GM10266 (cell line): ENCODE measurements at regions not wholly inside any gene's neighbourhood (a gene's known extent, or its start where the extent isn't known, plus 50 kb on each side); places are given as distances from the start of the nearest gene placed in this dataset.

Experiments used
- DNase-seq: peaks from one replicate; pipeline ENCODE4 v3.0.0; 2012; ENCODE audit errors: extremely low spot score
- TF ChIP-seq, protein P1 (sequence below): IDR thresholded peaks from 2 replicates; pipeline ENCODE4 v1.5.1; 2012; ENCODE audit warnings: mild to moderate bottlenecking, low read depth; ENCODE audit not compliant: control insufficient read depth, insufficient read depth; ENCODE audit errors: missing control alignments

DNA sequence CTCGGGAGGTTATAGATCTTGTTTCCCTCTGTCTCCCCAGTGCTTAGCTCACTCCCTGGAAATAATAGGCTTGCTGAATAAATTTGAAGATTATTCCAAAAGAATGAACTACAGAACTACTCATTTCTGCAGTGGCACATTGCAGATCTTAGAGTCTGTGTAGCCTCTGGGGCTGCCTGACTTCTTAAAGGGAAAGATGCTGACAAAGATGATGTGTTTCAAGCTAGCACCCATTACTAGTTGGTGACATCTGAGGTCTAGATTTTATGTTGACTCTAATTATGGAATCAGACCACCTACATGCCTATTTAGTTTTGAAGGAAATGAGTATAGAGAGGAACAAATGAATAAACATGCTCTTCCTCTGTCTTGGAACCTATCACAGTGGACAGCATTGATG lies 123.7 kb upstream of the KCNIP4 start:
- TF ChIP-seq, protein P1, sequence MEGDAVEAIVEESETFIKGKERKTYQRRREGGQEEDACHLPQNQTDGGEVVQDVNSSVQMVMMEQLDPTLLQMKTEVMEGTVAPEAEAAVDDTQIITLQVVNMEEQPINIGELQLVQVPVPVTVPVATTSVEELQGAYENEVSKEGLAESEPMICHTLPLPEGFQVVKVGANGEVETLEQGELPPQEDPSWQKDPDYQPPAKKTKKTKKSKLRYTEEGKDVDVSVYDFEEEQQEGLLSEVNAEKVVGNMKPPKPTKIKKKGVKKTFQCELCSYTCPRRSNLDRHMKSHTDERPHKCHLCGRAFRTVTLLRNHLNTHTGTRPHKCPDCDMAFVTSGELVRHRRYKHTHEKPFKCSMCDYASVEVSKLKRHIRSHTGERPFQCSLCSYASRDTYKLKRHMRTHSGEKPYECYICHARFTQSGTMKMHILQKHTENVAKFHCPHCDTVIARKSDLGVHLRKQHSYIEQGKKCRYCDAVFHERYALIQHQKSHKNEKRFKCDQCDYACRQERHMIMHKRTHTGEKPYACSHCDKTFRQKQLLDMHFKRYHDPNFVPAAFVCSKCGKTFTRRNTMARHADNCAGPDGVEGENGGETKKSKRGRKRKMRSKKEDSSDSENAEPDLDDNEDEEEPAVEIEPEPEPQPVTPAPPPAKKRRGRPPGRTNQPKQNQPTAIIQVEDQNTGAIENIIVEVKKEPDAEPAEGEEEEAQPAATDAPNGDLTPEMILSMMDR: no peak
- no peak for DNase-seq

DNA sequence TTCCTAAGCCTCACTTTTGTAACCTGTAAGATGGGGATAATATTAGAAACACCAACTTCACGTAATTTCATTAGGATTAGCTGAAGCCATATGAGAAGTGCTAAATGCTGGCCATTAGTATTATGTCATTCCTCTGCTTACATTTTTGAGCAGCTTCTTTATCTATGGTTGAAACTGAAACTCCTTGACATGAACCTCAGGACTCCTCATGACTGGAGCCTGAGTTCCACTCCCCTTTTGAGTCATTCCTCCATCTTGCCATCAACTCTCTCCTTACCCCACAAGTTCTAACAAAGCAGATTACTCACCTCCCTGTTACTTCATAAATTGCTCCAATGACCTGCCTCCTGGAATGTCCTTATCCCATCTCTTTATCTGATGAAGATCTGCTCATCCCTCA lies 123.2 kb upstream of the KCNIP4 start:
- TF ChIP-seq, protein P1: no peak
- peak; percentile 5 for DNase-seq

DNA sequence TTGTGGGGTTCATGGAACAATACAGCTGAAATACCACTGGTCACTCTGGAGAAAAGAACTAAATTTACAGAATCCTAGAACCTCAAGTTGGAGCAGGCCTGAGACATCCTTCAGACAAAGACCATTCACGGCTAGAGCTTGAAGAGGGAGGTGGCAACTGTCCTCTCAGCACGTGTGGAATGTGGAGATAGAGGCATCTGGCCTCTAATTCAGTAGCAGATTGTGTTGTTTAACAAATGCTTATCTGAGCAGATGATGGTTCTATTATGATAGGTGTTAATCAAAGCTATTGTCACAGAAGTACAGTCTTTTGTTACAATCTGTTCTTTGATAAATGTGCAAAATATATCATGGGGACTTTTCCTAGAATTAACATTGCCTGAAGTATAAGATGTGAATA lies 121.7 kb upstream of the KCNIP4 start:
- DNase-seq: no peak
- TF ChIP-seq, protein P1: no peak

DNA sequence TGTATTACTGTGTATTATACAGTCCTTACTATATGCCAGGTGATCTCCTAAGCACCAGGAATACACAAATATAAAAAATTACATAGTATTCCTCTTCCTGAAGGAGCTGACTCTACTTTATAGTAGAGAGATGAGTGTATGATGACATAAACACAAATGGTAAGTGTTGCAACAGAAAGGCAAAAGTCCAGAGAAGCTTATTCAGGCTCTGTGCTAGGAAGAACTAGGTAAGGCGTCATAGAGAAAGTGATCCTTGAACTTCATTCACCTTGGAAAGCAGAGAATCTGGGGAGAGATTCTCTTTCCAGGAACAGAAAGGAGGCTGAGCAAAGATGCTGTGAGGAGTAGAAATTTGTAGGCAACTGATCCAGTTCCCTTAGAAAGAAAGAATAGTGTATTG lies 115.0 kb upstream of the KCNIP4 start:
- DNase-seq: no peak
- TF ChIP-seq, protein P1: no peak

DNA sequence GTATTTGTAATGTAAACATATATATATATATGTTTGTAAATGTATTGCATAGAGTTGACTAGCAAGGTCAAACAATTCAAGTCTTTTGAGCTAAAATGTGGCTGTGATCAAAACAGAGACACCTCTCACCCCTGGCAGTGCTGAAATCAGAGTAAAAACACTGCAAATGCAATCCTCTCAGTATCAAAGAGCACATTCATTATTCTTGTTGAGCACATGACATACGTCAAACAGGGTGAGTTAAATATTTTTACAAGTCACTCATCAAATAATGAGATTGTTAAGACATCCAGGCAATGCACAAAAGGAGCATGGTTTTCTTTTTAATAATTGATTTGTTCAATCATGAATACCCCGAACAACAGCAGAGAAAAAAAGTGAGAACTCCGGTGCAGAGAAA lies 114.1 kb upstream of the KCNIP4 start:
- DNase-seq: no peak
- TF ChIP-seq, protein P1: no peak

DNA sequence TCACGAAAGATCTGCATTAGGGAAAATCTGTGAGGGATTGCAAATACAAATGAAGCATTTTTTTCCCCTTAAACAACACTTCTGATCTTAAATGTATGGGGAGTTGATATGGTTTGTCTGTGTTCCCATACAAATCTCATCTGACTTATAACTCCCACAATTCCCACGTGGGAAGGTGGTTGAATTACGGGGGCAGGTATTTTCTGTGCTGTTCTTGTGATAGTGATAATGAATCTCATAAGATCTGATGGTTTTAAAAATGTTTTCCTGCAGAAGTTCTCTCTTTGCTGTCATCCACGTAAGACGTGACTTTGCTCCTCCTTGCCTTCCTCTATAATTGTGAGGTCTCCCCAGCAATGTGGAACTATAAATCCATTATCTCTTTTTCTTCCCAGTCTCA lies 107.4 kb upstream of the KCNIP4 start:
- TF ChIP-seq, protein P1: no peak
- DNase-seq: no peak

DNA sequence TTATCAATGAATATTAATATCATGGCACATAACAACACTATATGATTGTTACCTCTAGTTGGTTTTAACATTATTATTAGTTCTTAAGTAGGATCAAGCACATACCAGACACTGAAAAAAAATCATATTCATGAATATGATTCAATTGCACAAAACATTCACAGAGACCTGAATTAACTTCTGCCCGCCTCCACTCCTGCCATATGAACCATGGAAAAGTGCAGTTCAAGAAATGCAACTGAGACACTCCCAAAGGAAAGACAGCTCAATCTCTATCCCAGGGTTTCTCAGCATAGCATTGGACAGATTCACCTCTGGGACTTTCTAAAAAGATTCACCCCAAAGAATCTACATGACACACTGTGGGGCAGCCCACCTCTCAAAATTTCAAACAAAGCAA lies 103.5 kb upstream of the KCNIP4 start:
- TF ChIP-seq, protein P1: no peak
- no peak for DNase-seq
